ENCODE measurements at regions not wholly inside any gene's neighbourhood (a gene's known extent, or its start where the extent isn't known, plus 50 kb on each side); places are given as distances from the start of the nearest gene placed in this dataset.

- TF ChIP-seq CTCF (IDR thresholded peaks at IDR 0.05; ENCODE audit: extremely low read depth in 1 of 2, insufficient read depth in 1 of 2, low read depth in 1 of 2, low read length in 2 of 2) (no peak), EZH2 (IDR thresholded peaks at IDR 0.05; ENCODE audit: borderline replicate concordance, low read depth, low read length, severe bottlenecking) (no peak), POLR2A (IDR thresholded peaks at IDR 0.05; ENCODE audit: low read depth, low read length) (no peak), MYC (IDR thresholded peaks at IDR 0.05; ENCODE audit: low read depth, low read length) (no peak), JUN (IDR thresholded peaks at IDR 0.05; ENCODE audit: borderline replicate concordance, insufficient read depth, insufficient read length, low read depth) (no peak)
- TF ChIP-seq, protein P1, sequence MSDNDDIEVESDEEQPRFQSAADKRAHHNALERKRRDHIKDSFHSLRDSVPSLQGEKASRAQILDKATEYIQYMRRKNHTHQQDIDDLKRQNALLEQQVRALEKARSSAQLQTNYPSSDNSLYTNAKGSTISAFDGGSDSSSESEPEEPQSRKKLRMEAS (IDR thresholded peaks at IDR 0.05; ENCODE audit: insufficient read depth, insufficient read length): no peak
Observed at GRCh38 chr7:81503771-81504170, 266.1 kb downstream of the HGF start.
